Stimulated activated naive CD8-positive, alpha-beta T cell treated with anti-CD3 and anti-CD28 coated beads, Interleukin-15, Interleukin-2, amounts not matched to agents 100 U/mL and 50 U/mL, for 24 hours (primary cell): ENCODE measurements at regions not wholly inside any gene's neighbourhood (a gene's known extent, or its start where the extent isn't known, plus 50 kb on each side); places are given as distances from the start of the nearest gene placed in this dataset.
A peak's percentile ranks its signal among the peaks of the same experiment; 100 is the strongest.
"Not testable (repeated sequence)": the region's sequence is repeated elsewhere in the genome, so short reads cannot be mapped to it uniquely, and the experiment has no call there.

Source experiments
- ATAC-seq: fragments of 150-1000 bp; cut with Tn5 transposase; one replicate; pipeline ENCODE4 v1.10.0; 2021
- DNase-seq: peaks from one replicate; pipeline ENCODE4 v3.0.0; 2021

- peak; percentile 31 for ATAC-seq
- DNase-seq, result no peak
Measured at GRCh38 chr14:34093883-34094282, 143.0 kb upstream of the EGLN3 start.

- no peak for DNase-seq
- ATAC-seq, result no peak
Measured at GRCh38 chr14:34090451-34090850, 139.6 kb upstream of the EGLN3 start.

- DNase-seq, result no peak
- no peak for ATAC-seq
Measured at GRCh38 chr14:34088914-34089313, 138.0 kb upstream of the EGLN3 start.

GRCh38 chr14:34087571-34087970, 136.7 kb upstream of the EGLN3 start:
- ATAC-seq, result no peak
- DNase-seq, result no peak

- DNase-seq (no peak), ATAC-seq (no peak)
Measured at GRCh38 chr14:34086223-34086757, 135.4 kb upstream of the EGLN3 start.

- DNase-seq (no peak), ATAC-seq (no peak)
Measured at GRCh38 chr14:34085695-34086094, 134.8 kb upstream of the EGLN3 start.

GRCh38 chr14:34081576-34082136, 130.8 kb upstream of the EGLN3 start:
- no peak for DNase-seq
- ATAC-seq, result no peak

- no peak for DNase-seq
Measured at GRCh38 chr14:34081101-34081575, 130.3 kb upstream of the EGLN3 start.

GRCh38 chr14:34079643-34080042, 128.8 kb upstream of the EGLN3 start:
- ATAC-seq, DNase-seq: not testable (repeated sequence)

More at GRCh38 chr14:34081101-34081575, 130.3 kb upstream of the EGLN3 start:
- ATAC-seq, result no peak

- ATAC-seq (no peak), DNase-seq (no peak)
Measured at GRCh38 chr14:34078117-34078743, 127.4 kb upstream of the EGLN3 start.

GRCh38 chr14:34075826-34076225, 125.0 kb upstream of the EGLN3 start:
- ATAC-seq, result no peak
- no peak for DNase-seq

- ATAC-seq, result no peak
Measured at GRCh38 chr14:34075042-34075744, 124.3 kb upstream of the EGLN3 start.

GRCh38 chr14:34072921-34073320, 122.0 kb upstream of the EGLN3 start:
- no peak for DNase-seq
- no peak for ATAC-seq

More at GRCh38 chr14:34075042-34075744, 124.3 kb upstream of the EGLN3 start:
- DNase-seq, result no peak

GRCh38 chr14:34072401-34072800, 121.5 kb upstream of the EGLN3 start:
- ATAC-seq, result no peak
- no peak for DNase-seq

GRCh38 chr14:34070917-34071407, 120.1 kb upstream of the EGLN3 start:
- no peak for DNase-seq
- no peak for ATAC-seq

GRCh38 chr14:34069854-34070582, 119.1 kb upstream of the EGLN3 start:
- ATAC-seq (no peak), DNase-seq (no peak)

GRCh38 chr14:34067587-34067986, 116.7 kb upstream of the EGLN3 start:
- DNase-seq (no peak), ATAC-seq (no peak)

- no peak for DNase-seq
- no peak for ATAC-seq
Measured at GRCh38 chr14:34065690-34066391, 115.0 kb upstream of the EGLN3 start.

- DNase-seq (no peak), ATAC-seq (no peak)
Measured at GRCh38 chr14:34065236-34065635, 114.4 kb upstream of the EGLN3 start.

- ATAC-seq (no peak), DNase-seq (no peak)
Measured at GRCh38 chr14:34064349-34064748, 113.5 kb upstream of the EGLN3 start.

- DNase-seq, result no peak
- no peak for ATAC-seq
Measured at GRCh38 chr14:34063470-34064164, 112.7 kb upstream of the EGLN3 start.
